ENCODE measurements at regions not wholly inside any gene's neighbourhood (a gene's known extent, or its start where the extent isn't known, plus 50 kb on each side); places are given as distances from the start of the nearest gene placed in this dataset.

DNA sequence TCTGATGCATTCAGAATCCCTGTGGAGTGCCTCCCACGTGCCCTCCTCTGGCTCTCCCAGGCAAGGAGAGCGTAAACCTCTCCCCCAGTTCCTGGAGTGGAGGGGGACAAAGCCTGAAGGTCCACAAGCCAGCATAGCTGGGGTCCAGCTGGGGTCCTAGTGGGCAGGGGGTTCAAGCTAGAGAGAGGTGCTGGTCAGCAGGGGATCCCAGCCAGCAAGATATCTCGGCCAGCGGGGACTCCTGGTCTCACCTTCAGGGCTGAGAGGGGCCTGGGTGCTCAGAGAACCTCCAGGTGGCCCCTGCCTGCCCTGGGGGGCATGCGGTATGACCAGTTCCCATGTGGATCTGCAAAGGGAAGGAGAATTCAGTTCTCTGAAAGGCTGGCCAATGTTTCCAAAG, 413.7 kb downstream of the TCERG1L start:
- TF ChIP-seq CTCF (IDR thresholded peaks at IDR 0.05) (no peak), POLR2A (IDR thresholded peaks at IDR 0.05) (no peak)

Measured in right lobe of liver (tissue), 4 donors.